GM21515 (cell line): ENCODE measurements at regions not wholly inside any gene's neighbourhood (a gene's known extent, or its start where the extent isn't known, plus 50 kb on each side); places are given as distances from the start of the nearest gene placed in this dataset.
"Not testable (repeated sequence)": the region's sequence is repeated elsewhere in the genome, so short reads cannot be mapped to it uniquely, and the experiment has no call there.

Source experiments
- ATAC-seq: cut with Tn5 transposase; IDR thresholded peaks from one replicate; pipeline ENCODE4 v1.9.1; 2021; ENCODE audit not compliant: unreplicated experiment

- no peak for ATAC-seq
These were observed 850.4 kb downstream of the STIM2 start for GRCh38 chr4:27711041-27711440.

- ATAC-seq: no peak
These were observed 853.4 kb downstream of the STIM2 start for GRCh38 chr4:27714073-27714472.

- ATAC-seq: no peak
These were observed 856.2 kb downstream of the STIM2 start for GRCh38 chr4:27716693-27717430.

- no peak for ATAC-seq
These were observed 856.8 kb downstream of the STIM2 start for GRCh38 chr4:27717431-27717755.

GRCh38 chr4:27720010-27720766, 859.5 kb downstream of the STIM2 start:
- no peak for ATAC-seq

- ATAC-seq: no peak
These were observed 860.6 kb downstream of the STIM2 start for GRCh38 chr4:27721193-27721592.

- ATAC-seq: no peak
These were observed 868.3 kb downstream of the STIM2 start for GRCh38 chr4:27728892-27729291.

- no peak for ATAC-seq
These were observed 882.2 kb downstream of the STIM2 start for GRCh38 chr4:27742816-27743215.

GRCh38 chr4:27759611-27760575, 899.3 kb downstream of the STIM2 start:
- ATAC-seq: no peak

- ATAC-seq: no peak
These were observed 903.3 kb downstream of the STIM2 start for GRCh38 chr4:27763830-27764525.

GRCh38 chr4:27764526-27764837, 903.8 kb downstream of the STIM2 start:
- no peak for ATAC-seq

GRCh38 chr4:27770895-27771294, 910.3 kb downstream of the STIM2 start:
- no peak for ATAC-seq

GRCh38 chr4:27775156-27775555, 914.5 kb downstream of the STIM2 start:
- ATAC-seq: no peak

- ATAC-seq: no peak
These were observed 919.2 kb downstream of the STIM2 start for GRCh38 chr4:27779827-27780226.

GRCh38 chr4:27787195-27787594, 926.6 kb downstream of the STIM2 start:
- ATAC-seq: no peak

GRCh38 chr4:27789773-27790172, 929.1 kb downstream of the STIM2 start:
- ATAC-seq: no peak

GRCh38 chr4:27790911-27791310, 930.3 kb downstream of the STIM2 start:
- ATAC-seq: no peak

GRCh38 chr4:27791640-27792039, 931.0 kb downstream of the STIM2 start:
- ATAC-seq: no peak

- no peak for ATAC-seq
These were observed 946.6 kb downstream of the STIM2 start for GRCh38 chr4:27807207-27807606.

GRCh38 chr4:27811948-27812347, 951.3 kb downstream of the STIM2 start:
- ATAC-seq: no peak

- not testable (repeated sequence) for ATAC-seq
These were observed 952.6 kb downstream of the STIM2 start for GRCh38 chr4:27813226-27813625.
